D341Med (cell line): ENCODE measurements at regions not wholly inside any gene's neighbourhood (a gene's known extent, or its start where the extent isn't known, plus 50 kb on each side); places are given as distances from the start of the nearest gene placed in this dataset.
"Not testable (repeated sequence)": the region's sequence is repeated elsewhere in the genome, so short reads cannot be mapped to it uniquely, and the experiment has no call there.

ENCODE experiments used
- DNase-seq: peaks from one replicate; pipeline ENCODE4 v3.0.0; 2012; ENCODE audit warnings: low spot score

DNA sequence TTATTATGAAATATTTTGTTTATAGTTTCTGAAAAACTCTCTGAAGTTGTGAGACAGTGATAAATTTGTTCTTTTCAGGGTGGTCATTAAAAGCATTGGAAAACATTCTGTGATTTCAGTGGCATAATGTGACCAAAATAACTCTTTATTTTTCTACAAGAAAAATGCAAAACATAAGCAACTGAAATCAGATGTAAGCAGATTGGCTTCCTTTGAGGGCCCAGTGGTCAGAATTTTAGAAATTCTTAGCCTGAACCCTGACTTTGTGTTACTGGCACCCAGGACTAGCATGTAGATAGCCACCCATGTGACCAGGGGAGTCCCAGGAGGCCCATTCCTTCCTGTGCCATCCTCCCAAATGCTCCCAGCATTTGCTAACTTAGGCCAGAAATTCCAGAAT lies 145.6 kb upstream of the SLC38A2 start:
- DNase-seq = no peak

DNA sequence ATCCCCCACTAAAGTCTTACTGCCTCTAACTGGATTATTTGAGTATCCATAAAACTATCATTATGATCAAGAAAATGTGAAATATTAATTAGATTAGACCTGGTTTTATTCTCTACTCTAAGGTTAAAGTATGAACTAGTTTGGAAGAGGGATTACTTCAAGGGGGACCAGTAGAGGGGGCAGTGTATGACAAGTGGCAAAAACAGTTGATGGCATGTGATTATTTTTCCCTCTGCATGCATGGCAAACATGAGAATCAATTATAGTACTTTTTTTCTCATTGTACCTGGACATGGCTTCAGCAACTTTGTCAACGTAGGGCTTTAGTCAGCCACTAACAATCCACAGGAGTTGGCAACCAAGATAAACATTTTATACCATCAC lies 145.0 kb upstream of the SLC38A2 start:
- DNase-seq = no peak

DNA sequence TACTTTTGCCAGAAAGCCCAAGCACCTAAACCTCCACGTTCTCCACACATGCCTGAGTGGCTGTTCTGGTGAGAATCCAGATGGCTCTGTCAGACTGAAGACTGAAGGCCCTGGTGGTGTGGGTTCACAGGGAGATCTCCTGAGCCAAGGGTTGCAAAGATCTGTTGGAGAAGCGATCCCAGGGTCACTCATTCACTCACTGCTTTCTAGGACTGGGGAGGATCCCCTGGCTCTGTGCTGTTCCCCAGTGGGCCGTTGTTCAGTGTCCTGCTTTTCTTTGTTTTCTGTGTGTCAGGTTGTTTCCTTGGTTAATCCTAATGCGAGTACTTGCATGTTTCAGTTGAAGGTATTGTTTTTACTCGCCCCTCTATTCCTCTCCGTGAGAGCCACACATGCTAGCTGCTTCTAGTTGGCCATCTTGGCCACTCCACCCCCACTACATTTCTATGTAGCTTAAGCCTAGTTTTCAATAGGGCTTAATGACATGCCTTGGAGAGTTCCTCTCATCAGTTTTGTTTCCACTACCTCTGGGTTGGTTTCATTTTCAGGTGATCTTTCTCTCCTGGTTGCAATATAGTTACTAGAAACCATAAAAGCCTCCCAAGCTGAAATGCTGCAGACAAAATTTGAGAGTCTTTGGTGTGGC lies 144.5 kb upstream of the SLC38A2 start:
- DNase-seq = no peak

DNA sequence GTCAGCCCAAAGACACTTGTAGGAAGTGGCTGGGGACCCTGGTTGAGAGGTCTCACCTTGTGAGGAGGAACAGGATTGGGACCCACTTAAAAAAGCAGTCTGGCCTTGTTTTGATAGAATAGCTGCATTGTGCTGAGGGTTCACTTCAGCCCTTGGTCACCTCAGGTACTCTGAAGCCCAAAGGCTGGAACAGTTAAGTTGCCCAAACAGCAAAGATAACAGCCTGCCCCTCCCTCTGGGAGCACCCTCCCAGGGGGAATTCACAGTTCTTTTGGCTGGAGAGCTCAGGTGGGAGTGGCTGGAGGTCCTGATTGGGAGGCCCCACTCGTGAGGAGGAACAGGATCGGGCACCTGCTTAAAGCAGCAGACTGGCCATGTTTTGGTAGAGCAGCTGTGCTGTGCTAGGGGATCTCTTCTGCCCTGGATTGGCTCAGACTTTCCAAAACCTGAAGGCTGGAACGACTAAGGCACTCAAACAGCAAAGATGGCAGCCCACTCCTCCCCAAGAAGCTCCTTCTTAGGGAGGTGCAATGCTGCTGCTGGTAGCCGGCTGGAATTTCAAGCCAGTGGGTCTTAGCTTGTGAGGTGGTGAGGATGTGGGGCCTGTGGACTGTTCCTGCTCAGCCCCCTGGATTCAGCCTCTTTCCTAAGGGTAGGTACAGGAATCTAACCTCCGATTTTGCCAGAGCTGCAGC lies 143.8 kb upstream of the SLC38A2 start:
- no peak for DNase-seq

DNA sequence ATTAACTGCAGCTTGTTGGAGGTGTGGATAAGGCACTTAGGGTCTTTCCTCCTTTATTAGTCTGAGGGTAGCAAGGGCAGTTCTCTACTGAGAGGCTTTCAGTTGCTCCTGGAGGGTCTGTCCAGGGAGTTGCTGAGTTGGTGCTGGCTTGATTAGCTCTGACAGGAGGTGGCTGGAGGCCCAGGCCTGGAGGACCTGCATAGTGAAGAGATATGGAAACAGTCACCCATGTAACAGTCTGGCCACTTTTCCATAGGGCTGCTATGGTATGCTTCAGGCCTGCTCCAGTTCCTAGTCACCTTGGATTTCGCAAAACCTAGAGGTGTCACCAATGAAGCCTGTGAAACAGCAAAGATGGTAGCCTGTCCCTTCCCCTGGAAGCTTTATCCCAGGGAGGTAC lies 143.3 kb upstream of the SLC38A2 start:
- DNase-seq = no peak

DNA sequence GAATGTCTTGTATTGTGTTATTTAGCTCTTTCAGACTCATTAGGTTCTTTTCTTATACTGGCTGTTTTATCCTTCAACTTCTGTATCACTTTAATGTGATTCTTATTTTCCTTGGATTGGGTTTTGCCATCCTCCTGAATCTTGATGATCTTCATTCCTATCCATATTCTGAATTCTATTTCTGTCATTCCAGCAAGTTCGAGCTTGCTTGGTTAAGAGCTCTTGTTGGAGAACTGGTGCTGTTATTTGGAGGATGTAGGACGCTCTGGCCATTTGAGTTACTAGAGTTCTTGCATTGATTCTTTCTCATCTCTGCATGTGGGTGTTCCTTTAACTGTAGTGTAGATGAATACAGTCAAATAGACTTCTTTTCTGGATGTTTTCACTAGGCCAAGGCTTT lies 142.3 kb upstream of the SLC38A2 start:
- no peak for DNase-seq

DNA sequence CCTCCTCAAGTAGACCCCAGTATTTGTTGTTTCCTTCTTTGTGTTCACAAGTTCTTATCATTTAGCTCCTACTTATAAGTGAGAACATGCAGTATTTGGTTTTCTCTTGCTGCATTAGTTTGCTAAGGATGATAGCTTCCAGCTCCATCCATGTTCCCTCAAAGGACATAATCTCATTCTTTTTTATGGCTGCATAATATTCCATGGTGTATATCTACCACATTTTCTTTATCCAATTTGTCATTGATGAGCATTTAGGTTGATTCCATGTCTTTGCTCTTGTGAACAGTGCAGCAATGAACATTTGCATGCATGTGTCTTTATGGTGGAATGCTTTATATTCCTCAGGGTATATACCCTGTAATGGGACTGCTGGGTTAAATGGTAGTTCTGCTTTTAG lies 137.7 kb upstream of the SLC38A2 start:
- DNase-seq = not testable (repeated sequence)

DNA sequence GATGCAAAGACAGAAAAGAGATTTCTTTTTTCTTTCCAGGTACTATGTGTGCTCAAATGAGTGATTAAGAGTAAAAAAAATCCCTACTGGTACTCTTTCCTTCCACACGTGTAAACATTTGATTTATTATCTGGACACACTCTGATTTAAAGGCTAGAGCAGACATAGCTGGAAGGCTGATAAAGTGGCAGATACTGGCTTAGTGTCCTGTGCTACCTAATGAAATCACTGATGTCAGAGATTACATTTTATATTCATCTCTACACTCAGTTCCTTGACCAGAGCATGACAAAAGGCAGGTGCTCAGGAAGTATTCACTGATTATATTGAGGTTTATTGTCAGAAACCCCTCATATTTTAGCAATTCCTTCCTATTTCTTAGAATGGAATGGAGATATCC lies 136.6 kb upstream of the SLC38A2 start:
- DNase-seq = no peak

DNA sequence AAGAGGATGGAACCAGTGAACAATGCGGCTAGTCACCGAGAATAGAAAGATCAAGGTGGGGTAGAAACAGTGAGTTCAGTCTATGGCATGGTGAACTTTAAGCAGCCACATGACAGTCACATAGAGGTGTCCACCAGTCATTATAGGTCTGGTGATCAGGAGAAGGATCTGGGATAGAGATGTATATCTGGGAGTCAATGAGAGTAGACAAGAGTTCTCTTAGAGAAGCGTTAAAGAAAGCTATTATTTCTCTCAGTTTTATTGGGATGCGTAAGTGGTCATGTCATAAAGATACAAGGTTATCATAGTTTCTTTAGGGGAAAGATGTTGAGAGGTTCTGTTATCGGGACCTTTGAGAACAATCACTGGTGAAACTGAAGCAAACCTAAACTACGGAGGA lies 136.1 kb upstream of the SLC38A2 start:
- DNase-seq = no peak

DNA sequence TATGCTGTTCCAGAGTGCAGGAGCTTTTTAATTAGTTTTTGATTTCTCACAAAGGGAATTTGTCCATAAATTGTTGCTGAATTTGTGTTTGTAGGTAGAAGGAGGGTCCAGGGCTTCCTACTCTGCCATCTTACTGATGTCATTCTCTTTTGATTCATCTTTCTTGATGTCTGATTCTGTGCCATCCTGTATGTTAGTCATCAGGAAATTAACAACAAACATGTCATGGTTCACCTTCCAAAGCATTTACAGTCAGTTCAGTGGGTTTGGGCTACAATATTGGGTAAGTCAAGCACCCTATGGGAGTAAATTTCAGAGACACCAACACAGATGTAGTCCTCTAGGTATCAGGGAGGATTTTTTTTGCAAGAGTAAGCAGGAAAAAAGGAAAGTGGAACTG lies 135.2 kb upstream of the SLC38A2 start:
- DNase-seq = no peak

DNA sequence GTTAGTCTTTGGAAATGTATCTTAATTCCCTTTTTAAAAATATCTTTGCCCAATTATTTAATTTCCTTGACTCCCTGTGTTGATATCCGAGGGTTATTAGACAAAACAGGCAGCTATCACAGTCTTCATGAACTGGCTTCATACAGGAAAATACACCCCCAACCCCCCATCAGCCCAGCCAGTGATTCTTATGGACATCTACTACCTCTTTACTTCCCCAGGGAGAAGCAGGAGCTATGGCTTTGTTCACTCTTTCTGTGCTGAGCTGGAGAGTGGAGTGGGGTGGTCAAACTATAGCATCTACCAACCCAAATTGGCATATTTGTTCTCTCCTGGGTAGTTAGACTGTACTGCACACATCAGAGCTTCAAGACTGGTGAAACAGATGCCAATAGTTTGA lies 134.4 kb upstream of the SLC38A2 start:
- DNase-seq = no peak

DNA sequence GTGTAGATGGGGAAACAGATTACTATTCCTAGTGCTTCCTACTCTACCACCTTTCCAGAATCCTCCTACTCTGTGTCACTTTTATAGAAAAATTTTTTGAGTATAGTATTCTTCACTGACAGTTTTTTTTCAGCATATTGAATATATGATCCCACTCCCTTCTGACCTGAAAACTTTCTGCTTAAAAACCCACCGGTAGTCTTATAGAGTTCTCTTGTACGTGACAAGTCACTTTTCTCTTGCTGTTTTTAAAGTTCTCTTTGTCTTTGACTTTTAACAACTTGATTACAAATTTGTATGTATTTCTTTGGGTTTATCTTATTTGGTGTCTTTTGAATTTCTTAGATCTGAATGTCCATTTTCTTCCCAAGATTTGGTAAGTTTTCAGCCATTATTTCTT lies 133.6 kb upstream of the SLC38A2 start:
- DNase-seq = no peak

DNA sequence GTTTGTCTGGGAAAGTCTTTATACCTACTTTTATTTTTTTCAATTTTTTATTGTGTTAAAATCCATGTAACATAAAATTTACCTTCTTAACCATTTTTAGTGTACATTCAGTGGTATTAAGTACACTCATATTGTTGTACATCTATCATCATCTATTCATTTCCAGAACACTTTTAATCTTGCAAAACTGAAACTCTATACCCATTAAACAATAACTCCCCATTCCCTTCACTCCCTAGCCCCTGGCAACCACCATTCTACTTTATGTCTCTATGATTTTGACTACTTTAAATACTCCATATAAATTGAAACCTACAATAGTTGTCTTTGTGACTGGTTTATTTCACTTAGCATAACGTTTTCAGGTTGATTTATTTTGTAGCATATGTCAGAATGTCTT lies 131.9 kb upstream of the SLC38A2 start:
- DNase-seq = no peak

DNA sequence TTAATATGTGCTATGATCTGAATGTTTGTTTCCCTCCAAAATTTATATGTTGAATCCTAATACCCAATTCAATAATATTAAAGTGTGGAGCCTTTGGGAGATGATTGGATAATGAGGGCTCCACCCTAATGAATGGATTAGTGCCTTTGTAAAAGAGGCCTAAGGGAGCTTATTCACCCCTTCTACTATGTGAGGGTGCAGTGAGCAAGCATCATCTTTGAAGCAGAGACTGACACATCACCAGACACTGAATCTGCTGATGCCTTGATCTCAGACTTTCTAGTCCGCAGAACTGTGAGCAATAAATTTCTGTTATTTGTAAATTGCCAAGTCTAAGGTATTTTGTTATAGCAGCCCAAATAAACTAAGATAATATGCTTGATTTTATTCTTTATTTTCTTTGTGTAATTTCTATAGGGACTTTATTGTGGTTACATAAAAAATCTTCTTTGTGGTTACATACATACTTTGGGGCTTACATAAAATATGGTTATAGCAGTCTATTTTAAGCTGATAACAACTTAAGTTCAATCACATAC lies 131.1 kb upstream of the SLC38A2 start:
- no peak for DNase-seq

DNA sequence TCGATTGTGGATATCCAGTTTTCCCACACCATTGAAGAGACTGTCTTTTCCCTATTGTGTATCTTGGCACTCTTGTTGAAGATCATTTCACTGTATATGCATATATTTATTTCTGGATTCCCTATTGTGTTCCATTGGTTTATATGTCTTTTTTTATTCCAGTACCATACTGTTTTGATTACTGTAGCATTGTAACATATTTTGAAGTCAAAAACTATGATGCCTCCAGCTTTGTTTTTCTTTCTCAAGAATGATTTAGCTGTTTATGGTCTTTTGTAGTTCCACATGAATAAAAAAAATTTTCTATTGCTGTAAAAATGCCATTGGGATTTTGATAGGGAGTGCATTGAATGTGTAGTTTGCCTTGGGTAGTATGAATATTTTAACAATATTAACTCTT lies 128.1 kb upstream of the SLC38A2 start:
- DNase-seq = no peak

DNA sequence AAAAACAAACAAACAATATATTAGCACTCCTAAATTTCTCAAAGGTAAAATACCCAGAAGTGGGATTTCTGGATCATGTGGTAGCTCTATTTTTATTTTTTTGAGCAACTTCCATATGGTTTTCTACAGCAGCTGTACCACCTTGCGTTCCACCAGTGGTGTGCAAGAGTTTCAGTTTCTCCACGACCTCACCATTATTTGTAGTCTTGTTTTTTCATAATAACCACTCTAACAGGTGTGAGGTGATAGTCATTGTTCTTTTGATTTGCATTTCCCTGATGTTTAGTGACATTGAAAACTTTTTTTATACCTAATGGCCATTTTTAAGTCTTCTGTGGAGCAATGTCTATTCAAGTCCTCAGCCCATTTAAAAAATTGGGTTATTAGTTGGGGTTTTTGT lies 127.3 kb upstream of the SLC38A2 start:
- DNase-seq = no peak

DNA sequence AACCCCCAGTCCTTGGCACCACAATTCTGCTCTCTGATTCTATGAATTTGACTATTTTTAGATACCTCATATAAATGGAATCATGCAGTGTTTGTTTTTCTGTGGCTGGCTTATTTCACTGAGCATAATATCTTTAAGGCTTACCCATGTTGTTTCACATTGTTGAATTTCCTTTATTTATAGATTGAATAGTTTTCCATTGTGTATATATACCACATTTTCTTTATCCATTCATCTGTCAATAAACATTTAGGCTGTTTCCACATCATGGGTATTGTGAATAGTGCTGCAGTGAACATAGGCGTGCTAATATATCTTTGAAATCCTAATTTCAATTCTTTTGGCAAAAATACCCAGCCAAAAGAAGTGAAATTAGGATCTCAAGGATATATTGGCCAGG lies 126.7 kb upstream of the SLC38A2 start:
- DNase-seq = no peak

DNA sequence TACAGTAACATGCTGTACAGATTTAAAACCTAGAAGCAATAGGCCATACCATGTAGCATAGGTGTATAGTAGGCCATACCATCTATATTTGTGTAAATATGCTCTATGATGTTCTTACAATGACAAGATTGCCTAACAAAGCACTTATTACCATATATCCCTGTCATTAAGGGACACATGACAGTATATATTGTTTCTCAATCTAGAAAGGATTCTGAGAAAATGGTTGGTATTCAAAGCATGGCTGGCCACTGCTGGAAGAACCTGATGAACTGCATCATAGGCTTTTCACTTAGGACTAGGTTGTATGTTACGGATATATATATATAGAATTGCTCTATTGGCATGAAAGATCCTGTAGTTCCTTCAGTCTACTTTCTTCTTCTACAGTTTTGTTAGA lies 125.2 kb upstream of the SLC38A2 start:
- DNase-seq = no peak

DNA sequence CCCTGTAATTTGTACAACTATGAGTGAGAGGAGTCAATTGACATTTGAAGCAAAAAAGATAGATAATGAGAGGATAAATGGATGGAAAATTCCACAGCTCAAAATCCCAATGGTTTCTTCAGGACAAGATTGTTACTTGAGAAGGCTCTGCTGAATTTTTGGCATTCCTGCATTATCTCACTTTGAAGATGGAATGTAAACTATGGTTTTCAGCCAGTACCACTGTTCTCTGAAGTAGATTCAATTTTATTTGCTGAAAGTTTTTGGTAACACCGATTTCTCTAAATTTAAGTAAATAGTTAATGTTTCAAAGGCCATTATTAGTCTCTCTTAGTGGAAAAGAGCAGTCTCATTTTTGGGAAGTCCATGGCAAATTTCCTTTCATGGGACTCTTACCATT lies 121.9 kb upstream of the SLC38A2 start:
- no peak for DNase-seq

DNA sequence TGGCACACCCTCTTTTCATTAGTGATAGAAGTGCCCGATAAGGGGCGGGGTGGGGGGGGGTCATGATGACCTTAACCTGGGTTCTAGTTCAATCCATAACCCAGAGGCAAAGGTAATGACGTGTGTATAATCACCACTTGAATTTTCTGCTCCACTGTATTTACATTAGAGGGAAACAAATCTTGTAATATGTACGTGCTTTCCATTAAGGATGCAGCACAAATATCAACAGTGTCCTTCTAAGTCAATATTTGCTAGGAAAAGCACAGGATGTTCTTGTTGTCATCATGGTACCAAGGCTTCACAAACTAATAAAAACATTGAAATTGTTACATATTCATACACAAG lies 121.2 kb upstream of the SLC38A2 start:
- no peak for DNase-seq

DNA sequence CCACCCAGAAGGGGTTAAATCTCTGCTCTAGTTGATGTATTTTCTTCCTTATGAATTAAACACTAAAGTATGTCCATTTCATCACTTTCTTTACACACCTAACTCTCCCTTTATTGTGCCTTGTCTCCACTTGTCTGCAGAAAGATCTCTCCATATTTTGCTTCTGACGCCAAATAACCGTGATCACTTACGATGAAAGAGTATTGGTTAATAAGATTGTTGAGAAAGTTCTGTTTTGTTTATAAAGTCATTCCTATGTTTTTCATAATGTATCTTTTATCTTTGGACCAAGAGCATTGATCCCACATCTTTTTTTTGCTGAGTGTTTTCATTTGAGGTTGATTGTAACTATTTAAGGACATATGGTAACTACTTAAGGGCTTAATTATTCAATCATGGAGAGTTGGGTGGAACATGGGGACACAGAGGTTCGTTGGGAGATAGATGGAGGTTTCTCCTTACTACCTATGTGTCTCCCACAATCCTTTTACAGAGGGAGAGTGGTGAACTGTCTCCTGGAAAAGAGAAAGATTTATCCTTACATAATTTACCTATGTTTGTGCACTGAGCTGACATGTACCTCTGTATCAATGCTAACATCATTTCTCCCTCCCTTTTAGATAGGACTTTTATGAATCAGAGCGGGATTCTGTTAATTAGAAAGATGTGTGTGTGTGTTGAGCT lies 120.7 kb upstream of the SLC38A2 start:
- DNase-seq = no peak

DNA sequence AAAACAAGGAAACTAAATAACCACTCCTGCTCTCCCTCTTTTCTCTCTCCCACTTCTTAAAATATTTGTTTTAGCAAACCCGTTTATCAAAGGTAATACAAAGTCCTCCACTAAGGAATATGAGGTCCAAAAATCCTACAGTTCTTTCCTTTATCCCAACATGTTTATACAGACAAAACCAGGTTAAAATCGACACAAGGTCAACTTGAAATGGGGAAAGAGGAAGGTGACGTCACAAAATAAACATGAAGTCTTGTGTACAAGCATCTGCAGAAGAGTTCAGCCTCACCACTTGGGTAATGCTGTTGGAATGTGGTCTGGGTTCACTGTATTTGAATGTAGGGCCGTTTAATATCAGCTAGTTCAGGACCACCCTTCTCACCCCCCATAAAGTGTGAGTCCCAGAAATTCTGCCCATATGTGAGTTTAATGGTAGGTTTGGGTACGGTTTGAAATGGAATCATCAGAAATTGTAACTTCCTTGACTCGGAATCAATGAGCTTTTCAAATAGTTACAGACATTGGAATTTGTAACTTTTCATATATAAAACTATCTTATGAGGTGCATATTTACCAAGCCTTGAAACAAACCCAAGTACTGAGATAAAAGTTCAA lies 120.0 kb upstream of the SLC38A2 start:
- DNase-seq = no peak

DNA sequence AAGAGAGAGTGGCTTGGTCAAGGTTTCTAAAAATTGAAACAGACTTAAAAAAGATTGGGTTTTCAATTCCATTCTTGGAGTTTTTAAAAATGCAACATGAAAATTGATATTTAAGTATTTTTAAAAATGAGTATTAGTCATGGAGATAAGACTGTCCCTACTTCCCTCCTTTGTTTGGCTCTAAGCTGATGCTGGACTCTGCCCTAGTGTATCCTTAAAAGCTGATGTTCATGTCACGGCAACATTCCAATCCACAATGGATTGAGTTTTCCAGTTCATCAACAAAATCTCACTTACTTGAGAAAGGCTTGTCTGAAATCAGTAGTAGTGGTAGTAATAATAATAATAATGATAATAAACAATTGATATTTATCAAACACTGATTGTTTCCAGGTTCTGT lies 119.0 kb upstream of the SLC38A2 start:
- DNase-seq = no peak
